ENCODE measurements at regions not wholly inside any gene's neighbourhood (a gene's known extent, or its start where the extent isn't known, plus 50 kb on each side); places are given as distances from the start of the nearest gene placed in this dataset.
"Not testable (repeated sequence)": the region's sequence is repeated elsewhere in the genome, so short reads cannot be mapped to it uniquely, and the experiment has no call there.

DNA sequence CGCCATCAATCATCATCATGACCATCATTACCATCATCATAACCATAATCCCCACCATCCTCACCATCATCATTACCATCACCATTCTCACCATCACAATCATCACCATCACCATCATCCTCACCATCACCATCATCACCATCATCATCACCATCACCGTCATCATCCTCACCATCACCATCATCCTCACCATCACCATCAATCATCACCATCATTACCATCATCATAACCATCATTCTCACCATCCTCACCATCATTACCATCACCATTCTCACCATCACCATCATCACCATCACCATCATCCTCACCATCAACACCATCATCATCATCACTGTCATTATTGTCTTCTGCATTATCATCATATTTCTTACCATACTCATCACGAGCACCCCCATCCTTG is 245.5 kb downstream of the ADGRD1 start:
- TF ChIP-seq, protein P1, sequence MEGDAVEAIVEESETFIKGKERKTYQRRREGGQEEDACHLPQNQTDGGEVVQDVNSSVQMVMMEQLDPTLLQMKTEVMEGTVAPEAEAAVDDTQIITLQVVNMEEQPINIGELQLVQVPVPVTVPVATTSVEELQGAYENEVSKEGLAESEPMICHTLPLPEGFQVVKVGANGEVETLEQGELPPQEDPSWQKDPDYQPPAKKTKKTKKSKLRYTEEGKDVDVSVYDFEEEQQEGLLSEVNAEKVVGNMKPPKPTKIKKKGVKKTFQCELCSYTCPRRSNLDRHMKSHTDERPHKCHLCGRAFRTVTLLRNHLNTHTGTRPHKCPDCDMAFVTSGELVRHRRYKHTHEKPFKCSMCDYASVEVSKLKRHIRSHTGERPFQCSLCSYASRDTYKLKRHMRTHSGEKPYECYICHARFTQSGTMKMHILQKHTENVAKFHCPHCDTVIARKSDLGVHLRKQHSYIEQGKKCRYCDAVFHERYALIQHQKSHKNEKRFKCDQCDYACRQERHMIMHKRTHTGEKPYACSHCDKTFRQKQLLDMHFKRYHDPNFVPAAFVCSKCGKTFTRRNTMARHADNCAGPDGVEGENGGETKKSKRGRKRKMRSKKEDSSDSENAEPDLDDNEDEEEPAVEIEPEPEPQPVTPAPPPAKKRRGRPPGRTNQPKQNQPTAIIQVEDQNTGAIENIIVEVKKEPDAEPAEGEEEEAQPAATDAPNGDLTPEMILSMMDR (IDR thresholded peaks at IDR 0.05): no peak
- H3K4me2 ChIP-seq (ENCODE audit: low read length): no peak overlapping the region
- no peaks in the 10 kb centered on the region for H3K36me3 ChIP-seq (ENCODE audit: control insufficient read depth, insufficient read depth, low read length)
- H3K4me3 ChIP-seq (ENCODE audit: low read depth, low read length): no peak overlapping the region
- H3K79me2 ChIP-seq: no peaks in the 10 kb centered on the region
- no peaks in the 10 kb centered on the region for H3K9me3 ChIP-seq (ENCODE audit: control insufficient read depth, low read length)
- no peak overlapping the region for H3K9ac ChIP-seq
- no peaks in the 10 kb centered on the region for H3K4me1 ChIP-seq
- no peaks in the 10 kb centered on the region for H3K27me3 ChIP-seq (ENCODE audit: control insufficient read depth, insufficient read depth, low read length)
- no peak overlapping the region for H2AFZ ChIP-seq
- no peak overlapping the region for H3K27ac ChIP-seq

DNA sequence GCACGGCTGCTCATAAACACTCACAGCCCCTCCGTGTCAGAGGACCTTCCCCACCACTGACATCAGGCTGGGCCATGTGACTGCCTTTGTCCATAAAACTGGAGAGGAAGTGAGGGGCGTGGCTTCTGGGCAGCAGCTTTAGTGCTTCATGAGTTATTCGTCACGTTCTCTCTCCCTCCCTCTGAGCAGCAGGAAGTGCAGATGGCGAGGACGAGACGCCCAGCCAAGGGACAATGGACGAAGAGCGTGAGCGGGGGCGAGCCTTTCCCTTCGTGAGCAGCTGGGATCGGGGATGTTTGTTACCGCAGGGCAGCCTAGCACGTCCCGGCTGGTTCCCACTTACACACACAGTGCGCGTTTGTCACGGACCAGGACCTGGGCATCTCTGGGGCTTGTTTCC is 248.2 kb downstream of the ADGRD1 start:
- H3K27ac ChIP-seq; H3K36me3 ChIP-seq (ENCODE audit: control insufficient read depth, insufficient read depth, low read length); H3K9me3 ChIP-seq (ENCODE audit: control insufficient read depth, low read length); H3K9ac ChIP-seq; H3K4me2 ChIP-seq (ENCODE audit: low read length); H3K4me1 ChIP-seq; H3K4me3 ChIP-seq (ENCODE audit: low read depth, low read length); H2AFZ ChIP-seq; H3K79me2 ChIP-seq; H3K27me3 ChIP-seq (ENCODE audit: control insufficient read depth, insufficient read depth, low read length): not testable (repeated sequence)

DNA sequence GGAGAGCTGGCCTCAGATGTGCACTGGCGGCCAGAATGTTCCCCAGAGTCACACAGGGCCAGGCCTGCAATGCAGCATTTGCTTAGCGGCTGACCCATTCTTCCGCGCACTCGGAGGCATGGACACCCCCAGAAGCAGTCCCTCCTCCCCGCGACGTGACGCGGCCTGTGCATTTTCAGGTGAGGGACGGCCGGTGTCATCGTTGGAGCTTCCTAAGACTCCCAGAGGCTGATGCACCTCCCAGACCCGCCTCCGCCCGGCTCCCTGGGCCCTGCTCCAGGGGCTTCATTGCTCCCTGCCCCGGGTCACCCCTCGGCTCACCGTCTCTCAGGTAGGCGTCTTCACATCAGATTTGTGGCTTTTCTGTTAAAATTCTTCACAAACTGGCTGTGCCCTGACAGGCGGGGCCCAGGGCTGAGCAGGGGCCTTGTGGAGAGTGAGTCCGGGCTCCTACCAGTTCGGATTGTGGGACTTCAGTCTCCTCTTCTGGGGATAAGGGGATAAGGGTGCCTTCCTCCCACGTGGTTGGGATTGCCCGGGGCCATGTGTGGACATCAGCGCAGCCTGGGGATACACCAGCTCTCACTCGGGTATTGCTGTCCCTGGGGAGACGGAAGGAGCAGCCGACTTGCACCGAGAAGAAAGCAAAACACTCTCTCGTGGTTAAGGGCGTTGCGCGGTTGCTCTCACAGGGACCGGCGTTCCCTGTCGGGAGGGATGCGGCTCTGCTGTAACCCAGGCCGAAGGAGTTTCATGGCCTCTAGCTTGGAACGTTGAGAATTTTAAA is 249.1 kb downstream of the ADGRD1 start:
- Histone ChIP-seq H3K27ac (no peak overlapping the region), H3K9ac (no peak overlapping the region), H3K27me3 (ENCODE audit: control insufficient read depth, insufficient read depth, low read length) (no peaks in the 10 kb centered on the region), H3K4me2 (ENCODE audit: low read length) (no peak overlapping the region), H3K36me3 (ENCODE audit: control insufficient read depth, insufficient read depth, low read length) (no peaks in the 10 kb centered on the region), H2AFZ (no peak overlapping the region), H3K4me1 (no peaks in the 10 kb centered on the region), H3K4me3 (ENCODE audit: low read depth, low read length) (no peak overlapping the region), H3K9me3 (ENCODE audit: control insufficient read depth, low read length) (no peaks in the 10 kb centered on the region), H3K79me2 (no peaks in the 10 kb centered on the region)
- TF ChIP-seq, protein P1 (IDR thresholded peaks at IDR 0.05): no peak

DNA sequence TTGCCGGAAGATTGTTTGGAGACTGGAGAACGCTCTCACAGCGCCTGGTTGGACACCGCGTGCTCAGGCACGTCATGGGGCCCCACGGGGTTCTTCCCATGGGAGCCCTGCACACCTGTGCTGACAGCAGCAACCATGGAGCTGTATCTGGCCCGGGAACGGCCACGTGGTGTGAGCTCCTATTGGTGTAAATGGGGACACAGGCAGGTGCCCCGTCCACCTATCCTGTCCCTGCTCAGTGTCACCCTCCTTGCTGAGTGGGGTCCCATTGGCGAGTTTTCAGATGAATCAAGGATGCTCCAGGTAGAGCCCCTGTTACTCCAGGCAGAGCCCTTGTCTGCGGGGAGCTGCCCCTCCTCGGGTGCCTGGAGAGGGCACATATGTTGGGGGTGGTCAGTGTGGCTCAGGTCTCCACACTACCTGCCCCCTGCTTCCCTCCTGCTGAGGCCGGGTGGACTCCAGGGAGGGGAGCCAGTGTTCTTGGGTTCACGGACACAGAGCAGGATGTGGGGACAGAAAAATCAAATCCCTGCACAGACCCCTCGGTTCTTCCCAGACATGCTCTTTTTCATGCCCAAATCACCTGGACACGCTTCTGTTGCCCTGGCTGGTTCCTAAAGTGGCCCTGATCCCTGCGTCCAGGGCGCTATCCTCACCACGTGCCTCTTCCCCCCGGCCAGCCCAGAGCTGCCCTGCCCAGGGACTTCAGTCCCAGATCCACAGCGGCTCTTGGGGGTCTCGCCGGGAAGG is 250.1 kb downstream of the ADGRD1 start:
- no peak overlapping the region for H3K27ac ChIP-seq
- TF ChIP-seq, protein P1 (IDR thresholded peaks at IDR 0.05): no peak
- no peaks in the 10 kb centered on the region for H3K27me3 ChIP-seq (ENCODE audit: control insufficient read depth, insufficient read depth, low read length)
- no peak overlapping the region for H3K4me3 ChIP-seq (ENCODE audit: low read depth, low read length)
- H3K36me3 ChIP-seq (ENCODE audit: control insufficient read depth, insufficient read depth, low read length): no peaks in the 10 kb centered on the region
- no peaks in the 10 kb centered on the region for H3K79me2 ChIP-seq
- no peak overlapping the region for H3K9ac ChIP-seq
- no peaks in the 10 kb centered on the region for H3K4me1 ChIP-seq
- H2AFZ ChIP-seq: no peak overlapping the region
- H3K9me3 ChIP-seq (ENCODE audit: control insufficient read depth, low read length): no peaks in the 10 kb centered on the region
- H3K4me2 ChIP-seq (ENCODE audit: low read length): no peak overlapping the region

DNA sequence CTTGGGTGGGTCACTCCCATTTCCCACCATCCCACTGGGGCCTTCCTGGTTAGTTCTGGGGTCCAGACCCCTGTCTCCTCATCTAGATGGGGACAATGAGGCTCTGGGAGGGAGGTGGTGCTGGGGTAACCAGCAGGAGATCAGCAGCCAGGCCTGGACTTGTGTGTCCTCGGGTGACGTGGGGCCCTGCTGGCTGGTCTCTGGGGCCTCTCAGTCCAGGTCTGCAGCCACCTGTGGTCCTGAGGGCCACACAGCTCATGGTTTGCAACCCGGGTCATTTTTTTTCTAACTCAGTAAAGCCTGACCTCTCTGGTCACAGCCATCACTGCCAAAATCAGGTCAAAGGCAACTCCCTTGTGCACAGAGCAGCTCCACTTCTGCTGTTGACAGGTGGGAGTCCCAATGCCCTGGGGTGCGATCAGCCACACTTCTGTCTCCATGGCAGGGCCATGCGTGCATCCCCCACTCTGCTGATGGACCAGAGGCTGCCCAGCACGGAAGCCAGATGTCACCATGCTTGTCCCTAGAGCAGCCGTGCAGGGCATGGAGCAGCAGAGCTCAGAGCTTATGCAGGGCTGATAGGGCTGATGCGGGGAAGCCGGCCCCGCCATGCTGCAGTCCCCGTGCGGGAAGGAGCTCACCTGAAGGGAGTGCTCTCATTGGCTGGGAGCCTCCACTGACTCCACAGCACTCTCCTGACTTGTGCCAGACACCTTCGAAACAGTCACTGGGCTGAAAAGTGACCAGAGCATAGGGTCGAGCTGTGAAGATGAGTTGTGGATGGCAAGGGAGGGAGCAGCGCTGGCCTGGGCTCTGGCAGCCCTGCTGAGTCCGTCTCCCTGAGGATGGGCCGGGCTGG is 250.9 kb downstream of the ADGRD1 start:
- H3K4me3 ChIP-seq (ENCODE audit: low read depth, low read length): no peak overlapping the region
- H3K79me2 ChIP-seq: no peaks in the 10 kb centered on the region
- no peak overlapping the region for H3K27ac ChIP-seq
- no peaks in the 10 kb centered on the region for H3K27me3 ChIP-seq (ENCODE audit: control insufficient read depth, insufficient read depth, low read length)
- no peak overlapping the region for H2AFZ ChIP-seq
- H3K4me2 ChIP-seq (ENCODE audit: low read length): no peak overlapping the region
- H3K4me1 ChIP-seq: no peaks in the 10 kb centered on the region
- H3K9ac ChIP-seq: no peak overlapping the region
- TF ChIP-seq, protein P1 (IDR thresholded peaks at IDR 0.05): no peak
- H3K36me3 ChIP-seq (ENCODE audit: control insufficient read depth, insufficient read depth, low read length): no peaks in the 10 kb centered on the region
- H3K9me3 ChIP-seq (ENCODE audit: control insufficient read depth, low read length): no peaks in the 10 kb centered on the region

DNA sequence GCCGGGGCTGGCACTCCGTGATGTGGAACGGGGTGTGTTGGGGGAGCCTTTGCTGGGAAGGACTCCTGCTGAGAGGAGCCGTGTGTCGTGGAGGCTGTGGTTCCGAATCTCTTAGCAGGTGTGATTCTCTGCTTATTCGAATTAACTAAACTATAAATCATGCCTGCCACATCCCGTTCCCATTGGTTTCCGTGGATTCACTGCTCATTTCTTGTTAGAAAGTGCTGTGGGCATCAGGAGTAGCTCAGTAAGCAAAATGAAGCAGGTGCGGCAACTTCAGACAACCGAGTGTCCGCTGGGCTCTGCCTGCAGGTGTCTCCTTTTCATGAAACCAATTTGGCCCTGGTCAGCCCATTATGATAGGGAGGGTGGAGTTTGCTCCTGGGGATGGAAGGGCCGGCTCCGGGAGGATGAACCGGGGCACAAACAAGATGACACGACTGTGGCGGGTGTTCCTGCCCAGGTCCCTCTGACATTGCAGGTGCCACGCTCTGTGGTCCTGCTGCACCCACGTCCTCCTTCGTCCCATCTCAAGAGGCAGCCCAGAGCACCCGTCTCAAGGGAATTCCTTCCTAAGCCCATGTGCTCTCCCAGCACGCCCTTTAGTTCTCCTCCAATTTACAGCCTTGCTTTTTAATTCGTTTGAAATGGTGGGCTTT is 251.7 kb downstream of the ADGRD1 start:
- not testable (repeated sequence) for H3K4me3 ChIP-seq (ENCODE audit: low read depth, low read length); H3K9ac ChIP-seq; H3K9me3 ChIP-seq (ENCODE audit: control insufficient read depth, low read length); H3K27ac ChIP-seq; H2AFZ ChIP-seq; H3K36me3 ChIP-seq (ENCODE audit: control insufficient read depth, insufficient read depth, low read length); H3K4me1 ChIP-seq; H3K79me2 ChIP-seq; H3K27me3 ChIP-seq (ENCODE audit: control insufficient read depth, insufficient read depth, low read length); H3K4me2 ChIP-seq (ENCODE audit: low read length)

Measured in parathyroid adenoma (tissue), 2 donors.